Ramos (cell line): ENCODE measurements at regions not wholly inside any gene's neighbourhood (a gene's known extent, or its start where the extent isn't known, plus 50 kb on each side); places are given as distances from the start of the nearest gene placed in this dataset.

Experiments
- in situ Hi-C: fragments of 300-500 bp; cut with MboI; formaldehyde crosslinking; loops from one replicate; pipeline ENCODE4 v1.14.3; 2022; ENCODE audit warnings: low sequenced_read_pairs; ENCODE audit not compliant: unreplicated experiment

GRCh38 chr1:87219141-87219540, 109.5 kb upstream of the LMO4 start:
- in situ Hi-C loops = no loop called here

- in situ Hi-C loops = no loop called here
These were observed 109.1 kb upstream of the LMO4 start for GRCh38 chr1:87219626-87220025.

- in situ Hi-C loops = no loop called here
These were observed 107.7 kb upstream of the LMO4 start for GRCh38 chr1:87220993-87221392.

GRCh38 chr1:87224201-87224600, 104.5 kb upstream of the LMO4 start:
- in situ Hi-C loops = no loop called here

GRCh38 chr1:87225171-87225570, 103.5 kb upstream of the LMO4 start:
- in situ Hi-C loops = no loop called here

- in situ Hi-C loops = no loop called here
These were observed 102.3 kb upstream of the LMO4 start for GRCh38 chr1:87226341-87226760.

GRCh38 chr1:87227651-87228050, 101.0 kb upstream of the LMO4 start:
- in situ Hi-C loops = no loop called here

- in situ Hi-C loops = no loop called here
These were observed 98.2 kb upstream of the LMO4 start for GRCh38 chr1:87230501-87230900.

- in situ Hi-C loops = no loop called here
These were observed 96.8 kb upstream of the LMO4 start for GRCh38 chr1:87231703-87232367.

- in situ Hi-C loops = no loop called here
These were observed 92.1 kb upstream of the LMO4 start for GRCh38 chr1:87236585-87236984.

GRCh38 chr1:87239997-87240605, 88.6 kb upstream of the LMO4 start:
- in situ Hi-C loops = no loop called here

GRCh38 chr1:87240661-87241285, 87.9 kb upstream of the LMO4 start:
- in situ Hi-C loops = no loop called here

- in situ Hi-C loops = no loop called here
These were observed 86.1 kb upstream of the LMO4 start for GRCh38 chr1:87242445-87243185.

GRCh38 chr1:87243573-87243972, 85.1 kb upstream of the LMO4 start:
- in situ Hi-C loops = no loop called here

- in situ Hi-C loops = no loop called here
These were observed 82.2 kb upstream of the LMO4 start for GRCh38 chr1:87246436-87246835.

- in situ Hi-C loops = no loop called here
These were observed 78.9 kb upstream of the LMO4 start for GRCh38 chr1:87249803-87250202.

GRCh38 chr1:87250336-87250735, 78.3 kb upstream of the LMO4 start:
- in situ Hi-C loops = no loop called here

GRCh38 chr1:87252406-87252805, 76.3 kb upstream of the LMO4 start:
- in situ Hi-C loops = no loop called here

- in situ Hi-C loops = no loop called here
These were observed 66.0 kb upstream of the LMO4 start for GRCh38 chr1:87262688-87263087.

- in situ Hi-C loops = no loop called here
These were observed 65.4 kb upstream of the LMO4 start for GRCh38 chr1:87263281-87263680.

- in situ Hi-C loops = no loop called here
These were observed 64.9 kb upstream of the LMO4 start for GRCh38 chr1:87263785-87264184.
